GM19324 (cell line): ENCODE measurements at regions not wholly inside any gene's neighbourhood (a gene's known extent, or its start where the extent isn't known, plus 50 kb on each side); places are given as distances from the start of the nearest gene placed in this dataset.
"Not testable (repeated sequence)": the region's sequence is repeated elsewhere in the genome, so short reads cannot be mapped to it uniquely, and the experiment has no call there.

ENCODE experiments used
- ATAC-seq: cut with Tn5 transposase; IDR thresholded peaks from one replicate; pipeline ENCODE4 v1.9.1; 2021; ENCODE audit warnings: mild to moderate bottlenecking, moderate library complexity; ENCODE audit not compliant: unreplicated experiment, low FRiP score

GRCh38 chr10:124324856-124325632 is 93.7 kb downstream of the OAT start:
- ATAC-seq, result no peak

- ATAC-seq, result no peak
Measured at GRCh38 chr10:124324451-124324850, 94.3 kb downstream of the OAT start.

GRCh38 chr10:124323806-124324205 is 94.9 kb downstream of the OAT start:
- no peak for ATAC-seq

GRCh38 chr10:124323111-124323725 is 95.5 kb downstream of the OAT start:
- no peak for ATAC-seq

- no peak for ATAC-seq
Measured at GRCh38 chr10:124322191-124322980, 96.3 kb downstream of the OAT start.

GRCh38 chr10:124321433-124322089 is 97.2 kb downstream of the OAT start:
- ATAC-seq, result no peak

GRCh38 chr10:124320778-124321432 is 97.8 kb downstream of the OAT start:
- no peak for ATAC-seq

GRCh38 chr10:124319926-124320391 is 98.8 kb downstream of the OAT start:
- no peak for ATAC-seq

- ATAC-seq, result not testable (repeated sequence)
Measured at GRCh38 chr10:124319520-124319919, 99.2 kb downstream of the OAT start.

- no peak for ATAC-seq
Measured at GRCh38 chr10:124318811-124319210, 99.9 kb downstream of the OAT start.

- ATAC-seq, result no peak
Measured at GRCh38 chr10:124318076-124318475, 100.6 kb downstream of the OAT start.

GRCh38 chr10:124316326-124316725 is 102.4 kb downstream of the OAT start:
- no peak for ATAC-seq

- ATAC-seq, result no peak
Measured at GRCh38 chr10:124315591-124316270, 103.0 kb downstream of the OAT start.

GRCh38 chr10:124313374-124313773 is 105.3 kb downstream of the OAT start:
- no peak for ATAC-seq

- no peak for ATAC-seq
Measured at GRCh38 chr10:124308811-124309210, 109.9 kb downstream of the OAT start.

- ATAC-seq, result no peak
Measured at GRCh38 chr10:124308056-124308645, 110.6 kb downstream of the OAT start.

- ATAC-seq, result no peak
Measured at GRCh38 chr10:124307591-124307990, 111.1 kb downstream of the OAT start.

- ATAC-seq, result no peak
Measured at GRCh38 chr10:124306922-124307371, 111.8 kb downstream of the OAT start.

- no peak for ATAC-seq
Measured at GRCh38 chr10:124306520-124306919, 112.2 kb downstream of the OAT start.
